ENCODE measurements at regions not wholly inside any gene's neighbourhood (a gene's known extent, or its start where the extent isn't known, plus 50 kb on each side); places are given as distances from the start of the nearest gene placed in this dataset.

DNA sequence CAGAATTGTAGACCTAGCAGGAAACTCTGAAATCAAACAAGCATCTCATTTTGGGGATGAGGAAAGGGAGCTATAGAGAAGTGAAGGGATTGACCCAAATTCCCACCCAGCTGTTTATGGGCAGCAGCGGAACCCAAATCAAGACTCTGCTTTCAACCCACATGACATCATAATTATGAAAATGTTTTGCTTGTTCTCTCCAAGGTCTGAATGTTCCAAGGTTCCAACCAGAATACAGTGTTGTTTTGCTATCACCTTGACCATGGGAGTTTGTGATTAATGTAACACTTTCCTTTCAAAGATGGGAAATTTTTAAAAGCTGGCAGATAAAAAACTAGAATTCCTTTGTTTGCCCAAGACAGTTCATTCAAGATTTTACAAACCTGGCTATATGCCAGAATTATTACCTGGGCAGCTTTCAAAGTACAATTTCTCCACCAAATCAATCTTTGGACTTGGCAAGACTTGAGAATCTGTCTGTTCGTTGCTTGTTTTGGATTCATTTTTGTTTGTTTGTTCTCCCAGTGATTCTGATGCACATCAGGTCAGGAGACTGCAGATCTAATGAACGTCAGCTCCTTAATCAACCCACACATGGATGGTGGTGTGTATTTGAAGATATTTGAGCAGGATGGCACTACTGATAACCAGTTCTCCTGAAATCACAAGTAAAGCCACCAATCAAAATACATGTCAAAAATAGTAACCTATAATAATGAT is 322.7 kb downstream of the FOXO1 start:
- no peak overlapping the region for H3K4me3 Mint-ChIP-seq
- H3K4me1 Mint-ChIP-seq = peaks cover 74% of the 10 kb centered on the region
- Histone ChIP-seq H3K9me2 (ENCODE audit: insufficient read depth) (peaks cover 6% of the 10 kb centered on the region), H4K20me1 (replicated peaks; ENCODE audit: insufficient read depth) (no peaks in the 10 kb centered on the region), H3K4me3 (no peak overlapping the region), H3K27ac (ENCODE audit: low read depth) (no peak overlapping the region), H3F3A (replicated peaks; ENCODE audit: low read depth) (no peaks in the 10 kb centered on the region), H3K79me2 (replicated peaks; ENCODE audit: insufficient read depth) (no peaks in the 10 kb centered on the region), H3K4me1 (ENCODE audit: insufficient read depth) (peaks cover 39% of the 10 kb centered on the region), H2AFZ (no peak overlapping the region), H3K36me3 (ENCODE audit: insufficient read depth) (no peaks in the 10 kb centered on the region), H3K27me3 (ENCODE audit: insufficient read depth) (no peaks in the 10 kb centered on the region), H3K4me2 (no peak overlapping the region)
- DNase-seq (ENCODE audit: low spot score) (no peak), ATAC-seq (no peak)
- TF ChIP-seq, protein P1, sequence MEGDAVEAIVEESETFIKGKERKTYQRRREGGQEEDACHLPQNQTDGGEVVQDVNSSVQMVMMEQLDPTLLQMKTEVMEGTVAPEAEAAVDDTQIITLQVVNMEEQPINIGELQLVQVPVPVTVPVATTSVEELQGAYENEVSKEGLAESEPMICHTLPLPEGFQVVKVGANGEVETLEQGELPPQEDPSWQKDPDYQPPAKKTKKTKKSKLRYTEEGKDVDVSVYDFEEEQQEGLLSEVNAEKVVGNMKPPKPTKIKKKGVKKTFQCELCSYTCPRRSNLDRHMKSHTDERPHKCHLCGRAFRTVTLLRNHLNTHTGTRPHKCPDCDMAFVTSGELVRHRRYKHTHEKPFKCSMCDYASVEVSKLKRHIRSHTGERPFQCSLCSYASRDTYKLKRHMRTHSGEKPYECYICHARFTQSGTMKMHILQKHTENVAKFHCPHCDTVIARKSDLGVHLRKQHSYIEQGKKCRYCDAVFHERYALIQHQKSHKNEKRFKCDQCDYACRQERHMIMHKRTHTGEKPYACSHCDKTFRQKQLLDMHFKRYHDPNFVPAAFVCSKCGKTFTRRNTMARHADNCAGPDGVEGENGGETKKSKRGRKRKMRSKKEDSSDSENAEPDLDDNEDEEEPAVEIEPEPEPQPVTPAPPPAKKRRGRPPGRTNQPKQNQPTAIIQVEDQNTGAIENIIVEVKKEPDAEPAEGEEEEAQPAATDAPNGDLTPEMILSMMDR (conservative IDR thresholded peaks at IDR 0.05; ENCODE audit: low read depth in 2 of 2) = no peak
- TF ChIP-seq JUNB (IDR thresholded peaks at IDR 0.05; ENCODE audit: unreplicated experiment) (no peak), ZNF331 (CRISPR knock-in tag; IDR thresholded peaks at IDR 0.05; ENCODE audit: low read depth) (no peak), ZNF114 (CRISPR knock-in tag; IDR thresholded peaks at IDR 0.05) (no peak), EZH2 (IDR thresholded peaks at IDR 0.05; ENCODE audit: low read depth, unreplicated experiment) (no peak), EZH2phosphoT487 (IDR thresholded peaks at IDR 0.05; ENCODE audit: unreplicated experiment) (no peak), POLR2AphosphoS5 (IDR thresholded peaks at IDR 0.05; ENCODE audit: low read depth) (no peak), CREB1 (CRISPR knock-in tag; IDR thresholded peaks at IDR 0.05; ENCODE audit: low read depth) (no peak), NANOG (IDR thresholded peaks at IDR 0.05; ENCODE audit: borderline replicate concordance) (no peak), STAT1 (IDR thresholded peaks at IDR 0.05; ENCODE audit: unreplicated experiment) (no peak)
- TF ChIP-seq, protein P2, sequence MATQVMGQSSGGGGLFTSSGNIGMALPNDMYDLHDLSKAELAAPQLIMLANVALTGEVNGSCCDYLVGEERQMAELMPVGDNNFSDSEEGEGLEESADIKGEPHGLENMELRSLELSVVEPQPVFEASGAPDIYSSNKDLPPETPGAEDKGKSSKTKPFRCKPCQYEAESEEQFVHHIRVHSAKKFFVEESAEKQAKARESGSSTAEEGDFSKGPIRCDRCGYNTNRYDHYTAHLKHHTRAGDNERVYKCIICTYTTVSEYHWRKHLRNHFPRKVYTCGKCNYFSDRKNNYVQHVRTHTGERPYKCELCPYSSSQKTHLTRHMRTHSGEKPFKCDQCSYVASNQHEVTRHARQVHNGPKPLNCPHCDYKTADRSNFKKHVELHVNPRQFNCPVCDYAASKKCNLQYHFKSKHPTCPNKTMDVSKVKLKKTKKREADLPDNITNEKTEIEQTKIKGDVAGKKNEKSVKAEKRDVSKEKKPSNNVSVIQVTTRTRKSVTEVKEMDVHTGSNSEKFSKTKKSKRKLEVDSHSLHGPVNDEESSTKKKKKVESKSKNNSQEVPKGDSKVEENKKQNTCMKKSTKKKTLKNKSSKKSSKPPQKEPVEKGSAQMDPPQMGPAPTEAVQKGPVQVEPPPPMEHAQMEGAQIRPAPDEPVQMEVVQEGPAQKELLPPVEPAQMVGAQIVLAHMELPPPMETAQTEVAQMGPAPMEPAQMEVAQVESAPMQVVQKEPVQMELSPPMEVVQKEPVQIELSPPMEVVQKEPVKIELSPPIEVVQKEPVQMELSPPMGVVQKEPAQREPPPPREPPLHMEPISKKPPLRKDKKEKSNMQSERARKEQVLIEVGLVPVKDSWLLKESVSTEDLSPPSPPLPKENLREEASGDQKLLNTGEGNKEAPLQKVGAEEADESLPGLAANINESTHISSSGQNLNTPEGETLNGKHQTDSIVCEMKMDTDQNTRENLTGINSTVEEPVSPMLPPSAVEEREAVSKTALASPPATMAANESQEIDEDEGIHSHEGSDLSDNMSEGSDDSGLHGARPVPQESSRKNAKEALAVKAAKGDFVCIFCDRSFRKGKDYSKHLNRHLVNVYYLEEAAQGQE (IDR thresholded peaks at IDR 0.05; ENCODE audit: unreplicated experiment) = no peak
- TF ChIP-seq, protein P3, sequence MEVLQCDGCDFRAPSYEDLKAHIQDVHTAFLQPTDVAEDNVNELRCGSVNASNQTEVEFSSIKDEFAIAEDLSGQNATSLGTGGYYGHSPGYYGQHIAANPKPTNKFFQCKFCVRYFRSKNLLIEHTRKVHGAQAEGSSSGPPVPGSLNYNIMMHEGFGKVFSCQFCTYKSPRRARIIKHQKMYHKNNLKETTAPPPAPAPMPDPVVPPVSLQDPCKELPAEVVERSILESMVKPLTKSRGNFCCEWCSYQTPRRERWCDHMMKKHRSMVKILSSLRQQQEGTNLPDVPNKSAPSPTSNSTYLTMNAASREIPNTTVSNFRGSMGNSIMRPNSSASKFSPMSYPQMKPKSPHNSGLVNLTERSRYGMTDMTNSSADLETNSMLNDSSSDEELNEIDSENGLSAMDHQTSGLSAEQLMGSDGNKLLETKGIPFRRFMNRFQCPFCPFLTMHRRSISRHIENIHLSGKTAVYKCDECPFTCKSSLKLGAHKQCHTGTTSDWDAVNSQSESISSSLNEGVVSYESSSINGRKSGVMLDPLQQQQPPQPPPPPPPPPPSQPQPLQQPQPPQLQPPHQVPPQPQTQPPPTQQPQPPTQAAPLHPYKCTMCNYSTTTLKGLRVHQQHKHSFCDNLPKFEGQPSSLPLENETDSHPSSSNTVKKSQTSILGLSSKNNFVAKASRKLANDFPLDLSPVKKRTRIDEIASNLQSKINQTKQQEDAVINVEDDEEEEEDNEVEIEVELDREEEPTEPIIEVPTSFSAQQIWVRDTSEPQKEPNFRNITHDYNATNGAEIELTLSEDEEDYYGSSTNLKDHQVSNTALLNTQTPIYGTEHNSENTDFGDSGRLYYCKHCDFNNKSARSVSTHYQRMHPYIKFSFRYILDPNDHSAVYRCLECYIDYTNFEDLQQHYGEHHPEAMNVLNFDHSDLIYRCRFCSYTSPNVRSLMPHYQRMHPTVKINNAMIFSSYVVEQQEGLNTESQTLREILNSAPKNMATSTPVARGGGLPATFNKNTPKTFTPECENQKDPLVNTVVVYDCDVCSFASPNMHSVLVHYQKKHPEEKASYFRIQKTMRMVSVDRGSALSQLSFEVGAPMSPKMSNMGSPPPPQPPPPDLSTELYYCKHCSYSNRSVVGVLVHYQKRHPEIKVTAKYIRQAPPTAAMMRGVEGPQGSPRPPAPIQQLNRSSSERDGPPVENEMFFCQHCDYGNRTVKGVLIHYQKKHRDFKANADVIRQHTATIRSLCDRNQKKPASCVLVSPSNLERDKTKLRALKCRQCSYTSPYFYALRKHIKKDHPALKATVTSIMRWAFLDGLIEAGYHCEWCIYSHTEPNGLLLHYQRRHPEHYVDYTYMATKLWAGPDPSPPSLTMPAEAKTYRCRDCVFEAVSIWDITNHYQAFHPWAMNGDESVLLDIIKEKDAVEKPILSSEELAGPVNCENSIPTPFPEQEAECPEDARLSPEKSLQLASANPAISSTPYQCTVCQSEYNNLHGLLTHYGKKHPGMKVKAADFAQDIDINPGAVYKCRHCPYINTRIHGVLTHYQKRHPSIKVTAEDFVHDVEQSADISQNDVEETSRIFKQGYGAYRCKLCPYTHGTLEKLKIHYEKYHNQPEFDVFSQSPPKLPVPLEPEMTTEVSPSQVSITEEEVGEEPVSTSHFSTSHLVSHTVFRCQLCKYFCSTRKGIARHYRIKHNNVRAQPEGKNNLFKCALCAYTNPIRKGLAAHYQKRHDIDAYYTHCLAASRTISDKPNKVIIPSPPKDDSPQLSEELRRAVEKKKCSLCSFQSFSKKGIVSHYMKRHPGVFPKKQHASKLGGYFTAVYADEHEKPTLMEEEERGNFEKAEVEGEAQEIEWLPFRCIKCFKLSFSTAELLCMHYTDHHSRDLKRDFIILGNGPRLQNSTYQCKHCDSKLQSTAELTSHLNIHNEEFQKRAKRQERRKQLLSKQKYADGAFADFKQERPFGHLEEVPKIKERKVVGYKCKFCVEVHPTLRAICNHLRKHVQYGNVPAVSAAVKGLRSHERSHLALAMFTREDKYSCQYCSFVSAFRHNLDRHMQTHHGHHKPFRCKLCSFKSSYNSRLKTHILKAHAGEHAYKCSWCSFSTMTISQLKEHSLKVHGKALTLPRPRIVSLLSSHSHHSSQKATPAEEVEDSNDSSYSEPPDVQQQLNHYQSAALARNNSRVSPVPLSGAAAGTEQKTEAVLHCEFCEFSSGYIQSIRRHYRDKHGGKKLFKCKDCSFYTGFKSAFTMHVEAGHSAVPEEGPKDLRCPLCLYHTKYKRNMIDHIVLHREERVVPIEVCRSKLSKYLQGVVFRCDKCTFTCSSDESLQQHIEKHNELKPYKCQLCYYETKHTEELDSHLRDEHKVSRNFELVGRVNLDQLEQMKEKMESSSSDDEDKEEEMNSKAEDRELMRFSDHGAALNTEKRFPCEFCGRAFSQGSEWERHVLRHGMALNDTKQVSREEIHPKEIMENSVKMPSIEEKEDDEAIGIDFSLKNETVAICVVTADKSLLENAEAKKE (CRISPR knock-in tag; IDR thresholded peaks at IDR 0.05) = no peak
- TF ChIP-seq, protein P4, sequence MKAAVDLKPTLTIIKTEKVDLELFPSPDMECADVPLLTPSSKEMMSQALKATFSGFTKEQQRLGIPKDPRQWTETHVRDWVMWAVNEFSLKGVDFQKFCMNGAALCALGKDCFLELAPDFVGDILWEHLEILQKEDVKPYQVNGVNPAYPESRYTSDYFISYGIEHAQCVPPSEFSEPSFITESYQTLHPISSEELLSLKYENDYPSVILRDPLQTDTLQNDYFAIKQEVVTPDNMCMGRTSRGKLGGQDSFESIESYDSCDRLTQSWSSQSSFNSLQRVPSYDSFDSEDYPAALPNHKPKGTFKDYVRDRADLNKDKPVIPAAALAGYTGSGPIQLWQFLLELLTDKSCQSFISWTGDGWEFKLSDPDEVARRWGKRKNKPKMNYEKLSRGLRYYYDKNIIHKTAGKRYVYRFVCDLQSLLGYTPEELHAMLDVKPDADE (IDR thresholded peaks at IDR 0.05) = no peak
- H3K36me3 Mint-ChIP-seq (ENCODE audit: low read depth) = peaks cover 4% of the 10 kb centered on the region; the same call in 2 of the 3 replicates
- H3K27me3 Mint-ChIP-seq (ENCODE audit: insufficient read depth, low read depth, poor library complexity) = peaks cover 20% of the 10 kb centered on the region
- H3K9me3 Mint-ChIP-seq = peaks cover 3% of the 10 kb centered on the region; the same call in 2 of the 3 replicates
- H3K27ac Mint-ChIP-seq = no peak overlapping the region

All from GM23338 (cell line).